Astrocyte of the spinal cord (primary cell): ENCODE measurements at regions not wholly inside any gene's neighbourhood (a gene's known extent, or its start where the extent isn't known, plus 50 kb on each side); places are given as distances from the start of the nearest gene placed in this dataset.

ENCODE experiments used
- DNase-seq: peaks from one replicate; pipeline ENCODE4 v3.0.0; 2011; ENCODE audit warnings: low read depth, low spot score
- H3K4me3 ChIP-seq: 2 replicates; pipeline ENCODE4 v1.5.1; 2011; ENCODE audit warnings: low read depth, mild to moderate bottlenecking, low read length, moderate library complexity
- in situ Hi-C: cut with HindIII; loops from 2 replicates; pipeline ENCODE4 v1.10.0; 2017; ENCODE audit warnings: low sequenced_read_pairs
- TF ChIP-seq, protein P1 (sequence below): IDR thresholded peaks from 2 replicates; pipeline ENCODE4 v1.5.1; 2012; ENCODE audit warnings: low read depth, mild to moderate bottlenecking, low read length, inconsistent platforms

DNA sequence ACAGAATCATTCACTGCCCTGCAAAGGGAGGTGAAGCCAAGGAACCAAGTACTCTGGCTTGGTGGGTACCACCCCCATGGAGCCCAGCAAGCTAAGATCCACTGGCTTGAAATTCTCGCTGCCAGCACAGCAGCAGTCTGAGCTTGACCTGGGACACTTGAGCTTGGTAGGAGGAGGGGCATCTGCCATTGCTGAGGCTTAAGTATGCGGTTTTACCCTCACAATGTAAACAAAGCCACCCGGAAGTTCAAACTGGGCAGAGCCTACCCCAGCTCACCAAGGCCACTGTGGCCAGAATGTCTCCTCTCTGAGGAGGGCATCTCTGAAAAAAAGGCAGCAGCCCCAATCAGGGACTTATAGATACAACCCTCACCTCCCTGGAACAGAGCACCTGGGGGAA, 1050.0 kb upstream of the GHITM start:
- no peak for DNase-seq
- in situ Hi-C loops: no loop called here
- TF ChIP-seq, protein P1, sequence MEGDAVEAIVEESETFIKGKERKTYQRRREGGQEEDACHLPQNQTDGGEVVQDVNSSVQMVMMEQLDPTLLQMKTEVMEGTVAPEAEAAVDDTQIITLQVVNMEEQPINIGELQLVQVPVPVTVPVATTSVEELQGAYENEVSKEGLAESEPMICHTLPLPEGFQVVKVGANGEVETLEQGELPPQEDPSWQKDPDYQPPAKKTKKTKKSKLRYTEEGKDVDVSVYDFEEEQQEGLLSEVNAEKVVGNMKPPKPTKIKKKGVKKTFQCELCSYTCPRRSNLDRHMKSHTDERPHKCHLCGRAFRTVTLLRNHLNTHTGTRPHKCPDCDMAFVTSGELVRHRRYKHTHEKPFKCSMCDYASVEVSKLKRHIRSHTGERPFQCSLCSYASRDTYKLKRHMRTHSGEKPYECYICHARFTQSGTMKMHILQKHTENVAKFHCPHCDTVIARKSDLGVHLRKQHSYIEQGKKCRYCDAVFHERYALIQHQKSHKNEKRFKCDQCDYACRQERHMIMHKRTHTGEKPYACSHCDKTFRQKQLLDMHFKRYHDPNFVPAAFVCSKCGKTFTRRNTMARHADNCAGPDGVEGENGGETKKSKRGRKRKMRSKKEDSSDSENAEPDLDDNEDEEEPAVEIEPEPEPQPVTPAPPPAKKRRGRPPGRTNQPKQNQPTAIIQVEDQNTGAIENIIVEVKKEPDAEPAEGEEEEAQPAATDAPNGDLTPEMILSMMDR: no peak
- H3K4me3 ChIP-seq: no peak overlapping the region

DNA sequence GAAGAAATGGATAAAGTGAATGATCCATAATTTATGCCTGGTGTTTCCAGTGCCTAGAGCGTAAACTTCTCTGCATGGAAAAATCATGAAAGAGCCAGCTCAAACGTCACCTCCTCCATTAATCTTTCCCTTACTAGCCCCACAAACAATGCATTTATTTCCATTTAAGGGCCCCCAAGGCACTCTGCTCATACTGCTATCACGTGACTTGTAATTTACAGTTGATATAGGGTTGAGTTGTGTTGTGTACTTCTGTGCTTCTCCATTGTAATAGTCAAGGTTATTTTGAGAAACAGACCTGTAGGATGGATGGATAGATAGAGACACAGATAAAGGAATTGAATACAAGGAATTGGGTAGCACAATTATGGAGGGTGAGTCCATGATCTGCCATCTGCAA, 1034.7 kb upstream of the GHITM start:
- TF ChIP-seq, protein P1: no peak
- in situ Hi-C loops: no loop called here
- DNase-seq: no peak
- no peak overlapping the region for H3K4me3 ChIP-seq

DNA sequence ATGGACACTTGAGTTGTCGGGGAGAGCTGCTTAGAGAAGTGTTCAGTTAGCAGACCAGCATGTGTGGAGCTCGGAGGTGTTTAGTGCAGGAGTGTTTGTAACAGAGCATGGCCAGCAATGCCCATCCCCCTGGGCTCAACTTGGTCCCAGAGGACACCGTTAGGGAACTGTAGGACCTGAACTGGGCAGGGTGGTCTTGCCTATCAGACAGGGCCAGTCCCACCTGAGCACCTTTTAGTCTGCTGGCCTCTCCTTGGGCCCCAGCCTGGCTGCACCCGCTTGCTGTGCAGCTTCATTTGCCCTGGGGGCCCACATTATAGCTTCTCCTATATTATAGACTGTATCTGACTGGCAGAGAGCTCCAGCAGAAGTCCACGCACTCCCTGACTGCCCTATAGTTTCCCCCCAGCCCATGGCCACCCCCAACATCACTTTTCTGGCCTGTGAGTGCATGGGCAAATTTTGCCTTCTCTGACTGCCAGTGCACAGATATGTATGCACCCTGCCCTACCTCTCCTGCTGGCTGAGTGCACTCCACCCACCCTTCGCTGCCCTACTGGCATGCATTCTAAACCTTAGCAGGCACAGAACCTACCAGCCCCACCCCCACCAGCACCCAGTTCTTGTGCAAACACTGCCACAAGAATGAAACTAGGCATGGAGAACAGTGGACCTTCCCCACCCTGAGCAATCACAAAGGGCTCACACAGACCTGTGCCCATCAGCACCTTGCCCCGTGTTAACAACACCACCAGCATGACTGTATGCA, 1030.6 kb upstream of the GHITM start:
- H3K4me3 ChIP-seq: no peak overlapping the region
- TF ChIP-seq, protein P1: no peak
- no peak for DNase-seq
- in situ Hi-C loops: no loop called here

DNA sequence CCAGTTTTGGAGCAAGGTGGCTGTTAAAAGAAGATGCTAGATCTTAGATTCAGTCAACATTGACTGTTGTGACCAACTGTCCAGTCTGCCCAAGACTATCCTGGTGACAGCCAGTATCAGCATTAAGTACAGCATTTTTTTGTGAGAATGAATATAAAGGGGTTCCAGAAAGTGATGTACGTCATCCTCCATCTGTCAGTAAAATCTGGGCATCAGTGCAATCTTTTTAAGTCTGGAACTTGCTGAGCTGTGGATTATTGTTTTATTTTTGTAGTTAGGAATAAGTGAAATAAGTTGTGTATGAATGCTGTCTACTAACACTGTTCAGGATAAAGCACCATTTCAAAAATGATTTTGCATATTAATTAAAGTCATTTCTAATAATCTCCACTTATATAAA, 1020.0 kb upstream of the GHITM start:
- DNase-seq: no peak
- in situ Hi-C loops: no loop called here
- TF ChIP-seq, protein P1: no peak
- no peak overlapping the region for H3K4me3 ChIP-seq

DNA sequence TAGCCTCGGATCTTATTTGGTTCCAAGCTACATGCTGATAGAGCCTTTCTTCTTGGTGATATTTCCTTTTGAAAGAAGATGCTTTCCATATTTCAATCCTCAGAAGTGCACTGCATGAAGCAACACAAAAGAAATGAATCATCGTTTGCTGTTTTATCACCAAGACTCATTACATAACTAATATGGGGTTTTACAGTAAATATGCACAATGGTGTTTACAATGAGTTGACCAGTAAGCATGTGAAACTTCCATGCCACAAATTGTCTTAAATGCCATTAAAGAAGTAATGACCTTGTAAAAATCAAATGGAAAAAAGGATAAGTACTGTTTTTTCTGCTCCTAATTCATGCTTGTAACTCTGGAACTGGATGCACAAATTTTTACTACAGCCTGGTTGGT, 1017.0 kb upstream of the GHITM start:
- TF ChIP-seq, protein P1: no peak
- no peak overlapping the region for H3K4me3 ChIP-seq
- no peak for DNase-seq
- in situ Hi-C loops: no loop called here

DNA sequence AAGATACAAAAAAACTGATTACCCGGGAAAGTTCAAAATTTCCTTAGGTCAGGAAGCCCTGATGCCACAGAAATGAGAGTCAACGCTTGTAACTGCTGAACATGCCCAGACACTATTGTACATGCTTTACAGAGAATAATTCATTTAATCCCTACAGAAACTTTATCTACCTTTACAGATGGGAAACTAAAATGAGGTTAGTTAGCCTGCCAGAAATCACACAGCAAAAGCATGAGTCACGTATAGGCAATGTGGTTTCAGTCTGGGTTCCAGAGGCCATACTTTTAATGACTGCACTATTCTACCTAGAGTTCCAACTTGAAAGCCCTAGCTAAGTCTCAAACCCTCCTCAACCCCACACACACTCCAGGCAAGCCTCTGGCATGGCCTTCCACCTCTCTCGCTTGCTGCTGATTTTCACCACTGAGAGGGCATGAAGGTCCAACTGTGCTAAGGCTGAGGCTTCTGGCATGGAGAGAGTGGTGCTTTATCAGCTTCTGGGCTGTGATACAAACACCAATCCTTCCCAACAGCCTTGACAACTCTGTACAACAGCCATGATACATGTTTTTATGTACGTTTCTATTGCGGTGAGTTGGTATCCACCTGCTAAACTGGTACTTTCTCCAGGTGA, 1011.2 kb upstream of the GHITM start:
- in situ Hi-C loops: no loop called here
- TF ChIP-seq, protein P1: no peak
- DNase-seq: peak; percentile 53
- H3K4me3 ChIP-seq: no peak overlapping the region
